ENCODE measurements at regions not wholly inside any gene's neighbourhood (a gene's known extent, or its start where the extent isn't known, plus 50 kb on each side); places are given as distances from the start of the nearest gene placed in this dataset. TPM values are rescaled to one million over a fixed set of nuclear protein-coding genes. Genes with fewer than 3 reads are reported as not detected.

DNA sequence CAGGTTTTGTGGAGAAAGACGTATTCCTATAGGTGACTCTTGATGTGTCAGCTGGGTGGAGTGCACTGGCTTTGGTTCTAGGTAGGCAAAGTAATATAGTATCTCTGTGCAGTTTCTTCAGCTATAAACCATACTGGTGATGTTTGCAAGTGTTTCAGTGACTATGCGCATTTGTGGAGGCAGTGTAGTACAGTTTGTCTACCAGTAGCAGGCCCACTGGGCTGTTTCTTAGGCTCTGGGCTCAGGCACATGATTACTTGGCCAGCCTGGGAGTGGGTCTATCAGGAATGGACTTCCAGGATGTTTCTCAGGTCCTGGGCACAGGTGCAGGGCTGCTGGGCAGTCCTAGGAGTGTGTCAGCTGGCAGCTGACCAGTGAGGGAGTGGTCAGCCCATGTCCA lies 51.9 kb upstream of the INTU start:
- ChIA-PET POLR2A (no interaction called here), SMC1A (ENCODE audit: uncharacterized antibody, unreplicated experiment) (no interaction called here), RAD21 (ENCODE audit: unreplicated experiment) (no interaction called here), CTCF (no interaction called here)
- in situ Hi-C loops (cut with MboI) = no loop called here
- H2AFZ ChIP-seq (ENCODE audit: control insufficient read depth, low read depth, low read length) = no peak overlapping the region
- DNase-seq (ENCODE audit: low read depth, low spot score) = no peak
- ATAC-seq = no peak
- no peak overlapping the region for H3K9ac ChIP-seq (ENCODE audit: control insufficient read depth, insufficient read depth, low read length)
- intact Hi-C loops (cut with micrococcal nuclease; ENCODE audit: unreplicated experiment) = no loop called here
- H3K9me3 ChIP-seq (replicated peaks; ENCODE audit: control insufficient read depth, insufficient read depth, low read length) = no peaks in the 10 kb centered on the region
- no TSS peak for BruUV-seq (replicated peaks)
- no peaks in the 10 kb centered on the region for H4K20me1 ChIP-seq (ENCODE audit: control insufficient read depth, insufficient read depth)
- H3K79me2 ChIP-seq (ENCODE audit: control insufficient read depth, insufficient read depth, low read length) = no peaks in the 10 kb centered on the region
- TF ChIP-seq, protein P1, sequence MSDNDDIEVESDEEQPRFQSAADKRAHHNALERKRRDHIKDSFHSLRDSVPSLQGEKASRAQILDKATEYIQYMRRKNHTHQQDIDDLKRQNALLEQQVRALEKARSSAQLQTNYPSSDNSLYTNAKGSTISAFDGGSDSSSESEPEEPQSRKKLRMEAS (IDR thresholded peaks at IDR 0.05; ENCODE audit: low read depth, low read length) = no peak
- TF ChIP-seq ZNF207 (IDR thresholded peaks at IDR 0.05; ENCODE audit: borderline replicate concordance) (no peak), IKZF1 (conservative IDR thresholded peaks at IDR 0.05) (no peak), MEF2B (IDR thresholded peaks at IDR 0.05; ENCODE audit: partially characterized antibody, poor library complexity, severe bottlenecking) (no peak), TCF3 (IDR thresholded peaks at IDR 0.05; ENCODE audit: borderline replicate concordance, insufficient read depth, low read depth, low read length) (no peak), MYB (IDR thresholded peaks at IDR 0.05; ENCODE audit: borderline replicate concordance, low read depth, low read length) (no peak), KAT2A (conservative IDR thresholded peaks at IDR 0.05; ENCODE audit: control insufficient read depth, low read depth, low read length) (no peak), ZSCAN29 (IDR thresholded peaks at IDR 0.05) (no peak)
- TF ChIP-seq, protein P2, sequence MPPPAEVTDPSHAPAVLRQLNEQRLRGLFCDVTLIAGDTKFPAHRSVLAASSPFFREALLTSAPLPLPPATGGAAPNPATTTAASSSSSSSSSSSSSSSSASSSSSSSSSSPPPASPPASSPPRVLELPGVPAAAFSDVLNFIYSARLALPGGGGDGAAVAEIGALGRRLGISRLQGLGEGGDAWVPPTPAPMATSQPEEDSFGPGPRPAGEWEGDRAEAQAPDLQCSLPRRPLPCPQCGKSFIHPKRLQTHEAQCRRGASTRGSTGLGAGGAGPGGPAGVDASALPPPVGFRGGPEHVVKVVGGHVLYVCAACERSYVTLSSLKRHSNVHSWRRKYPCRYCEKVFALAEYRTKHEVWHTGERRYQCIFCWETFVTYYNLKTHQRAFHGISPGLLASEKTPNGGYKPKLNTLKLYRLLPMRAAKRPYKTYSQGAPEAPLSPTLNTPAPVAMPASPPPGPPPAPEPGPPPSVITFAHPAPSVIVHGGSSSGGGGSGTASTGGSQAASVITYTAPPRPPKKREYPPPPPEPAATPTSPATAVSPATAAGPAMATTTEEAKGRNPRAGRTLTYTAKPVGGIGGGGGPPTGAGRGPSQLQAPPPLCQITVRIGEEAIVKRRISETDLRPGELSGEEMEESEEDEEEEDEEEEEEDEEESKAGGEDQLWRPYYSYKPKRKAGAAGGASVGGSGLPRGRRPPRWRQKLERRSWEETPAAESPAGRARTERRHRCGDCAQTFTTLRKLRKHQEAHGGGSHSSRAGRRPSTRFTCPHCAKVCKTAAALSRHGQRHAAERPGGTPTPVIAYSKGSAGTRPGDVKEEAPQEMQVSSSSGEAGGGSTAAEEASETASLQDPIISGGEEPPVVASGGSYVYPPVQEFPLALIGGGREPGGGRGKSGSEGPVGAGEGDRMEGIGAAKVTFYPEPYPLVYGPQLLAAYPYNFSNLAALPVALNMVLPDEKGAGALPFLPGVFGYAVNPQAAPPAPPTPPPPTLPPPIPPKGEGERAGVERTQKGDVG (CRISPR knock-in tag; IDR thresholded peaks at IDR 0.05) = no peak
- H3K27ac ChIP-seq (ENCODE audit: control insufficient read depth, insufficient read depth) = no peak overlapping the region
- FAIRE-seq = no peak
- H3K4me2 ChIP-seq (ENCODE audit: control insufficient read depth, insufficient read depth) = no peak overlapping the region
- no peaks in the 10 kb centered on the region for H3K36me3 ChIP-seq (ENCODE audit: control insufficient read depth in 2 of 2, insufficient read depth in 2 of 2, low read length in 1 of 2)
- 19% methylated on average over 2 of the region's 2 CpGs for WGBS (ENCODE audit: insufficient coverage, insufficient replicate concordance, low lambda C conversion rate, missing lambda C conversion rate)
- H3K4me3 ChIP-seq = no peak overlapping the region
- H3K27me3 ChIP-seq (replicated peaks in 1 of 2; ENCODE audit: control insufficient read depth in 2 of 2, insufficient read depth in 2 of 2, low read length in 1 of 2) = no peaks in the 10 kb centered on the region; a peak in 1 of 4 replicates
- H3K4me1 ChIP-seq (ENCODE audit: control insufficient read depth, insufficient read depth, low read length) = no peaks in the 10 kb centered on the region

MicroRNAs in the stretch of these regions (microRNA counts, 767-probe panel; counts per million panel counts)
- 55.3 counts per million for microRNA hsa-miR-2054

Small RNA genes lying in the stretch of these regions (microRNA-seq; reads per million reads assigned to microRNA genes)
- not detected for gene MIR2054

Small RNA genes lying in the stretch of these regions (small RNA-seq; reads per million reads assigned to genes)
- not detected for gene RF00019
